Spinal cord (tissue), 10 donors: ENCODE measurements at regions not wholly inside any gene's neighbourhood (a gene's known extent, or its start where the extent isn't known, plus 50 kb on each side); places are given as distances from the start of the nearest gene placed in this dataset. TPM values are rescaled to one million over a fixed set of nuclear protein-coding genes. Genes with fewer than 3 reads are reported as not detected.
A peak's percentile ranks its signal among the peaks of the same experiment; 100 is the strongest.

Experiments
- DNase-seq, 6 donors: peaks; one replicate each; pipeline versions ENCODE4 v3.0.0 to v3.0.0-alpha.2; 2013 to 2015; ENCODE audit warnings: low spot score in 6 of 6, low read depth in 4 of 6
- H3K27ac ChIP-seq: one replicate; pipeline ENCODE4 v1.5.1; 2013; ENCODE audit warnings: low read depth, low read length, control low read depth
- H3K27me3 ChIP-seq: one replicate; pipeline ENCODE4 v1.6.1; 2013; ENCODE audit warnings: low read length; ENCODE audit not compliant: control insufficient read depth, insufficient read depth
- H3K36me3 ChIP-seq: one replicate; pipeline ENCODE4 v1.6.1; 2013; ENCODE audit warnings: low read length; ENCODE audit not compliant: control insufficient read depth, insufficient read depth
- H3K4me1 ChIP-seq: one replicate; pipeline ENCODE4 v1.6.1; 2013; ENCODE audit warnings: low read length; ENCODE audit not compliant: control insufficient read depth, insufficient read depth
- H3K4me3 ChIP-seq: one replicate; pipeline ENCODE4 v1.5.1; 2013; ENCODE audit warnings: low read depth, low read length, control low read depth
- H3K9me3 ChIP-seq: one replicate; pipeline ENCODE4 v1.6.1; 2013; ENCODE audit warnings: low read length; ENCODE audit not compliant: control insufficient read depth, insufficient read depth
- WGBS: methylation state at CpG from one replicate; pipeline ENCODE4 v1.1.5; 2013; ENCODE audit warnings: missing lambda C conversion rate; ENCODE audit not compliant: insufficient coverage; 5-methylcytosine and 5-hydroxymethylcytosine counted together
- small RNA-seq: library from RNA; depleted of rRNA; stranded (forward); fragments of <200 nt; gene quantifications from one replicate; pipeline ENCODE3, GENCODE V24; 2014; ENCODE audit warnings: low replicate concordance
- donor health status: healthy.

GRCh38 chr1:110280804-110281203 lies 58.4 kb upstream of the RBM15 start:
- 88% methylated on average over 1 of the region's 5 CpGs for WGBS
- no peaks in the 10 kb centered on the region for H3K36me3 ChIP-seq
- no peak overlapping the region for H3K4me3 ChIP-seq
- no peaks in the 10 kb centered on the region for H3K27me3 ChIP-seq
- H3K4me1 ChIP-seq, result no peaks in the 10 kb centered on the region
- no peak for DNase-seq
- no peak overlapping the region for H3K27ac ChIP-seq
- H3K9me3 ChIP-seq, result no peaks in the 10 kb centered on the region

DNA sequence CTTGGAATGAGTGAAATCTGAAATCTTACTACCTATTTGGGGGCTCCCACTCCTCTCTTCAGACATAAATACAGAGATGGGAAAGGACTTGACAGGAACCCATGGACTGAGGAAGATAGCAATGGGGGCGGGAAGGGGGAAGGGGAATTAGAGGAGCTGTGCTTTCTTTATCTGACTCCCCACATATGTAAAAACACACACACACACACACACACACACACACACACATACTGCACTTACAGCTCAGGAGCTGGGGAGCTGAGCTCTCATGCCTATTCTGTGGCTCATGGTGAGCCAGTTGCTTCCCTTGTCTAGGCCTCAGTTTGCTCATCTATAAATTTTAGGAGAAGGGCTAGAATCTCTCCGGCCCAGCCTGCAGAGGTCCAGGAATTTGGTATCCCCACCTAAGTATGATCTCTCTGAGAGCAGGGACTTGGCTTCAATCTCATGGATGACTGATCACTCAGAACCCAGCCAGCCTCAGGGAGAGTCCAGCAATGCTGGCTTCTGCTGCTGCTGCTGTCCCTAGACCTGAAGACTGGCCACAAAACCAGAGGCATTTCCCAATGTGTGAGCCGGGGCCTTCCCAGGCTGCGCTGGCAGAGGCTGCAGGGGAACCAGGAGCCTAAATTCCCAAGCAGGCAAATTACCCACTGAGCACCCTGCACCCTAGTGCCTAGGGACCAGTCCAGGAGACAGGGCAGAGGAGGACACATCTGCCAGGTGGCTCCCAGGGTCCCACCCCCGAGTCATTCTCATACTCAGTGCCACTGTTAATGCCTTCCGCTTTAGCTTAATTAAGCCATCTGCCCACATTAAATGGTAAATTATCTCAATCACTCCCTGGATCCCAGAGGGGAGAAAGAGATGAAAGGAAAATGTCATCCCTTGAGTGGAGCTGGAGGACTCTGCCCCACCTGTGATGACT lies 57.5 kb upstream of the RBM15 start:
- Histone ChIP-seq H3K36me3 (no peaks in the 10 kb centered on the region), H3K4me3 (no peak overlapping the region), H3K4me1 (no peaks in the 10 kb centered on the region), H3K27ac (no peak overlapping the region), H3K27me3 (no peaks in the 10 kb centered on the region), H3K9me3 (no peaks in the 10 kb centered on the region)
- WGBS, result 86% methylated on average over 3 of the region's 6 CpGs
- DNase-seq, result peak in 1 of 6 donors; percentile 50

GRCh38 chr1:110282395-110282794 lies 56.8 kb upstream of the RBM15 start:
- H3K4me3 ChIP-seq, result no peak overlapping the region
- no peaks in the 10 kb centered on the region for H3K27me3 ChIP-seq
- WGBS, result 89% methylated on average over 2 of the region's 3 CpGs
- H3K4me1 ChIP-seq, result no peaks in the 10 kb centered on the region
- H3K27ac ChIP-seq, result no peak overlapping the region
- DNase-seq, result no peak
- no peaks in the 10 kb centered on the region for H3K9me3 ChIP-seq
- H3K36me3 ChIP-seq, result no peaks in the 10 kb centered on the region

DNA sequence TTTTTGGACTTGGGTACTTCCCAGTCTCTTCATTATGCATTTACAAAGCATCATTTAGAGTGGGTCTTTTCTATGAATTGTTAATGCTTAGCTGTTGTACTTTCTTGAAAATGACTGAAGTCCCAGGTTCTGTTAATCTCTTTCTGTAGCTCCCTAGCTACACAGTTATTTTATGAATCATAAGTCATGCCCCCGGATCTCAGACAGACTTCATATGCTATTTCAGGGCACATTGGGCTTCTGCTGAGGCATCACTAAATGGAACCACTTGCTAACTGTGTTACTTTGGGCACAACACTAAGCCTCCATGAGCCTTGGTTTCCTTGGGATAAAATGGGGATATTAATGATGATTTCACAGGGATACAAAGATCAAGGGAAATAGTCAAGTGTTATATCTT lies 55.5 kb upstream of the RBM15 start:
- Histone ChIP-seq H3K9me3 (no peaks in the 10 kb centered on the region), H3K27ac (no peak overlapping the region), H3K27me3 (no peaks in the 10 kb centered on the region), H3K36me3 (no peaks in the 10 kb centered on the region), H3K4me3 (no peak overlapping the region), H3K4me1 (no peaks in the 10 kb centered on the region)
- WGBS, result no CpG with 5 or more reads among the region's 1 CpG
- no peak for DNase-seq

DNA sequence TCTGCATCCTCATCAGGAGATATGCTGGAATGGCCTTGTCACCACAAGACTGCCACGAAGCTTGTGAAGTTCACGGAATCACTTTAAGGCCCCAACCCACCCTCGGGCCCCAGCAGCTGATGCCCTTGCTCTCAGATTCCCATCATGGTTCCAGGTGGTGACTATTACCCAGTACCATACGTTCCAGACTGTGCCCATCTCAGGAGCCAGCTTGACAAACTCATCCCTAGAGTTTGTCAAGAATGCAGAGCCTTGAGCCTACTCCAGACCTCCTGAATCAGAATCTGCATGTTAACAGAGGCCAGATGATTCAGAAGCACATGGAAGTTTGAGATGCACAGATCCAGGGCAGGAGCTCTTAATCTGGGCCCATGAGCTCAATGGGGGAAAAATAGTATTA lies 53.9 kb upstream of the RBM15 start:
- 75% methylated on average over 4 of the region's 4 CpGs for WGBS
- no peak overlapping the region for H3K4me3 ChIP-seq
- H3K4me1 ChIP-seq, result no peaks in the 10 kb centered on the region
- no peak for DNase-seq
- H3K9me3 ChIP-seq, result no peaks in the 10 kb centered on the region
- H3K27ac ChIP-seq, result no peak overlapping the region
- H3K36me3 ChIP-seq, result no peaks in the 10 kb centered on the region
- no peaks in the 10 kb centered on the region for H3K27me3 ChIP-seq

- WGBS, result no CpG with 5 or more reads among the region's 2 CpGs
Measured at GRCh38 chr1:110286564-110286963, 52.6 kb upstream of the RBM15 start.

DNA sequence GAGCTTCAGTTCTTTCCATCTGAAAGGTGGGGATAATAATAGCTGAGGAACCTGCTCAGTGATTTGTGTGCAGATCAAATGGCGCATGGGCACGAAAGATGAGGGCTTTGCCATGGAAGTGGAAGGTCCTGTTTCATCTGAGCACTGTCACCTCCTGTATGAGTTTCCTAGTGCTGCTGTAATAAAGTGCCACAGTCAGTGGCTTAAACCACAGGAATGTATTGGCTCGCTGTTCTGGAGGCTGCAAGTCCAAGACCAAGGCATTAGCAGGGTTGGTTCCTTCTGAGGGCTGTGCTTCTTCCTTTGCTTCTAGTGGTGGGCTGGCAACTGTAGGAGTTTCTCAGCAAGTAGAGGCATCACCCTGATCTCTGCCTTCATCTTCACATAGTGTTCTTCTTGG lies 51.1 kb upstream of the RBM15 start:
- no peaks in the 10 kb centered on the region for H3K27me3 ChIP-seq
- no peak overlapping the region for H3K4me3 ChIP-seq
- no peaks in the 10 kb centered on the region for H3K9me3 ChIP-seq
- no peaks in the 10 kb centered on the region for H3K4me1 ChIP-seq
- H3K27ac ChIP-seq, result no peak overlapping the region
- no peak for DNase-seq
- no peaks in the 10 kb centered on the region for H3K36me3 ChIP-seq
- 95% methylated on average over 3 of the region's 3 CpGs for WGBS

More at GRCh38 chr1:110286564-110286963, 52.6 kb upstream of the RBM15 start:
- Histone ChIP-seq H3K4me3 (no peak overlapping the region), H3K4me1 (no peaks in the 10 kb centered on the region), H3K27me3 (no peaks in the 10 kb centered on the region), H3K9me3 (no peaks in the 10 kb centered on the region), H3K27ac (no peak overlapping the region), H3K36me3 (no peaks in the 10 kb centered on the region)
- no peak for DNase-seq

Small RNA genes in the stretch of these regions (small RNA-seq; reads per million reads assigned to genes)
- not detected for gene RF00402
